Effector memory CD8-positive, alpha-beta T cell (primary cell): ENCODE measurements at regions not wholly inside any gene's neighbourhood (a gene's known extent, or its start where the extent isn't known, plus 50 kb on each side); places are given as distances from the start of the nearest gene placed in this dataset.

Experiments used
- ATAC-seq: fragments of 150-1000 bp; cut with Tn5 transposase; replicated peaks from 2 replicates; pipeline ENCODE4 v1.10.0; 2021; ENCODE audit warnings: mild to moderate bottlenecking, moderate library complexity
- DNase-seq, 3 experiments: peaks; one replicate each; pipeline ENCODE4 v3.0.0; 2021
- H3K27ac Mint-ChIP-seq, 2 donors: one replicate each; pipeline ENCODE4 v1.8.0; 2022; ENCODE audit warnings: mild to moderate bottlenecking in 2 of 2, mixed read lengths in 2 of 2, moderate library complexity in 2 of 2
- H3K27me3 Mint-ChIP-seq, 2 donors: one replicate each; pipeline ENCODE4 v1.8.0; 2022; ENCODE audit warnings: mixed read lengths in 2 of 2
- H3K36me3 Mint-ChIP-seq: one replicate; pipeline ENCODE4 v1.8.0; 2022; ENCODE audit warnings: mild to moderate bottlenecking, moderate library complexity, mixed read lengths; ENCODE audit not compliant: insufficient read depth
- H3K4me1 Mint-ChIP-seq, 2 donors: one replicate each; pipeline ENCODE4 v1.8.0; 2022; ENCODE audit warnings: low read depth in 2 of 2, mixed read lengths in 2 of 2
- H3K4me3 Mint-ChIP-seq, 2 donors: one replicate each; pipeline ENCODE4 v1.8.0; 2022; ENCODE audit warnings: mild to moderate bottlenecking in 2 of 2, mixed read lengths in 2 of 2, moderate library complexity in 2 of 2
- H3K9me3 Mint-ChIP-seq, 2 donors: one replicate each; pipeline ENCODE4 v1.8.0; 2022; ENCODE audit warnings: mixed read lengths in 2 of 2

- Mint-ChIP-seq H3K27me3 (peaks cover 8 to 13% of the 10 kb centered on the region in 2 donors), H3K9me3 (no peaks in the 10 kb centered on the region), H3K4me1 (peaks cover 31 to 45% of the 10 kb centered on the region in 2 donors), H3K27ac (peak overlapping the region; percentile 61 to 93), H3K36me3 (peaks cover 18% of the 10 kb centered on the region), H3K4me3 (peak overlapping the region; percentile 4 to 71)
- DNase-seq (no peak), ATAC-seq (no peak)
Observed at GRCh38 chr6:157760589-157761330, 62.3 kb upstream of the SNX9 start.

GRCh38 chr6:157761331-157761921 lies 61.6 kb upstream of the SNX9 start:
- H3K36me3 Mint-ChIP-seq = peaks cover 18% of the 10 kb centered on the region
- peak overlapping the region; percentile 4 to 71 for H3K4me3 Mint-ChIP-seq
- peak overlapping the region; percentile 61 to 93 for H3K27ac Mint-ChIP-seq
- no peaks in the 10 kb centered on the region for H3K9me3 Mint-ChIP-seq
- peaks cover 31 to 45% of the 10 kb centered on the region in 2 donors for H3K4me1 Mint-ChIP-seq
- H3K27me3 Mint-ChIP-seq = peaks cover 2 to 9% of the 10 kb centered on the region in 2 donors
- DNase-seq (peak; percentile 21 to 39 (median 38)), ATAC-seq (peak; percentile 65)

DNA sequence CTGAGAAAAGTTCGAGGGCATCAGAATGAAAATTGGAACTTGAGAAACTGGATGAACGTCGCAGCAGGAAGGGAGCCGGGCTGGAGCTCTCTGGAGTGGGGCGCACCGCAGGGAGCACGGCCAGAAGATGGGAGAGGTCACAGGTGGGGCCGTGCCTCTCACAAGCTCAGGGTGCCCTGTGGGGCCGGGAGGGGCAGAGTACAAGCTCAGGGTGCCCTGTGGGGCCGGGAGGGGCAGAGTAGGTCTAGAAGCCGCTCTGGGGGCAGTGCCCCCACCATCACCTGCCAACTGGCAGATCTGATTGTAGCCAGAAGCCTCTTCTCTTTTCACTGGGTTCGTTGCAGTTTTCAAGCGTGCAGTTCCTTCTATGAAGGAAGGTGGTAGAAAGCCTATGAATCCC lies 61.1 kb upstream of the SNX9 start:
- Mint-ChIP-seq H3K9me3 (no peaks in the 10 kb centered on the region), H3K4me3 (peak overlapping the region; percentile 4 to 71), H3K27me3 (peaks cover 0 to 6% of the 10 kb centered on the region in 2 donors), H3K27ac (peak overlapping the region; percentile 61 to 93), H3K36me3 (peaks cover 18% of the 10 kb centered on the region), H3K4me1 (peaks cover 31 to 45% of the 10 kb centered on the region in 2 donors)
- no peak for DNase-seq
- no peak for ATAC-seq

- H3K27ac Mint-ChIP-seq = peak overlapping the region; percentile 8 to 61
- no peak for DNase-seq
- H3K4me3 Mint-ChIP-seq = no peak overlapping the region
- no peak for ATAC-seq
- peaks cover 18% of the 10 kb centered on the region for H3K36me3 Mint-ChIP-seq
- H3K27me3 Mint-ChIP-seq = peaks cover 0 to 6% of the 10 kb centered on the region in 2 donors
- H3K4me1 Mint-ChIP-seq = peaks cover 31 to 43% of the 10 kb centered on the region in 2 donors
- no peaks in the 10 kb centered on the region for H3K9me3 Mint-ChIP-seq
Observed at GRCh38 chr6:157762636-157763035, 60.4 kb upstream of the SNX9 start.

GRCh38 chr6:157763129-157763903 lies 59.7 kb upstream of the SNX9 start:
- ATAC-seq (no peak), DNase-seq (no peak)
- Mint-ChIP-seq H3K4me3 (peak overlapping the region in 1 of 2 donors; percentile 87), H3K4me1 (peaks cover 31 to 42% of the 10 kb centered on the region in 2 donors), H3K27me3 (peaks cover 0 to 5% of the 10 kb centered on the region in 2 donors), H3K9me3 (no peaks in the 10 kb centered on the region), H3K27ac (peak overlapping the region; percentile 92 to 94), H3K36me3 (peaks cover 18% of the 10 kb centered on the region)

DNA sequence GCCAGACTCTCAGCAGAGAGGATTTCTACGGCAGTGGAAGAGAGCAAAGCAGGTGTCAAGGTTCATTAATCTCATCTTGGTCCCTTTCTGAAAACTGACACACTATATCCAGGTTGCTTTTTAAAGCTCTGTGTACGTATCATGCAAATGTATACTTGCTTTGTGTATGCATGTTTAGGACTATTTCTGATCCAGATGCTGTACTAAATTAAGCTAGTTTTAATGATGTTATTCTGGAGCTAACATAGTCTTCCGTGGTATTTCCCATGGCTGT lies 59.2 kb upstream of the SNX9 start:
- Mint-ChIP-seq H3K27ac (peak overlapping the region; percentile 92 to 94), H3K9me3 (no peaks in the 10 kb centered on the region), H3K27me3 (no peaks in the 10 kb centered on the region), H3K4me1 (peaks cover 31 to 41% of the 10 kb centered on the region in 2 donors), H3K4me3 (peak overlapping the region; percentile 81 to 87), H3K36me3 (peaks cover 18% of the 10 kb centered on the region)
- no peak for ATAC-seq
- DNase-seq = no peak

DNA sequence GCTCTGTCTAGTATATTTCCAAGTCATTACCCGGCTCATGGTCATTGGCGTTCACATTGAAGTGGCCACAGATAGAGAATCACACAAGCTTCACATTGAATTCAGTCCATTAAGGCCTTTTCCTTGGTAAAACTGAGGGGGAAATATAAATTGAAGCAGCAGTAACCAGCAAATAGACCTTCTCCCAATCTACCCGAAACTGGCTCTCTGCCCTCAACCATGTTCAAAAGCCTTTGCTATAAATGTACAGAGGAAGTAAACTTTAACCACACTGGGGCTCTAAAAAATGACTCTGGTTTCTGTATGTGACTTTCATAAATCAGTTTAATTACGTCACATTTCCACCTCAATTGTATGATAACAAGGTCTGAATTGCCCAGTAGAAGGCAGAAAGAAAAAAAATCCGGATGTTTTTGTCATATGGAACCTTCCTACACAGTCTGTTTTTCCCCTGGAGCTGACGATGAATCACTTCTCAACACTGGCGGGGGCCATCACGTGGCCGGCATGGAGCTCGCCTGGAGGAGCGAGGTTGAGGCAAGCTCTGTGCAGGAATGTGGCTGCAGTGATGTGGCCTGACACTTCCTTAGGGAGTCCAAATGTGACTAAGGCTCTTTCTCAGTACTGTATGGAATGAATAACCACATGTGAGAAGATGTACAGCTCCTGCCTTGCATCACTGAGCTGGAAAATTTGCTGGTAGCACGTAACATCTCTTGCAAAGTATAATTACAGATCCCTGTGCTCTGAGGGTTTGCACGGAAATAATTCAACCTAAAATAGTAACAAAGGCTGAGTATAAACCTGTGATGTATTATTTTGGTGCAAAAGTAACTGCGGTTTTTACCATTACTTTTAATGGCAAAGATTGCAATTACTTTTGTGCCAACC lies 58.6 kb upstream of the SNX9 start:
- Mint-ChIP-seq H3K27ac (peak overlapping the region; percentile 92 to 94), H3K27me3 (peaks cover 4 to 5% of the 10 kb centered on the region in 2 donors), H3K9me3 (no peaks in the 10 kb centered on the region), H3K4me3 (peak overlapping the region; percentile 81 to 87), H3K4me1 (peaks cover 31 to 41% of the 10 kb centered on the region in 2 donors), H3K36me3 (peaks cover 18% of the 10 kb centered on the region)
- DNase-seq (peak; percentile 53 to 60 (median 58)), ATAC-seq (peak; percentile 73)

DNA sequence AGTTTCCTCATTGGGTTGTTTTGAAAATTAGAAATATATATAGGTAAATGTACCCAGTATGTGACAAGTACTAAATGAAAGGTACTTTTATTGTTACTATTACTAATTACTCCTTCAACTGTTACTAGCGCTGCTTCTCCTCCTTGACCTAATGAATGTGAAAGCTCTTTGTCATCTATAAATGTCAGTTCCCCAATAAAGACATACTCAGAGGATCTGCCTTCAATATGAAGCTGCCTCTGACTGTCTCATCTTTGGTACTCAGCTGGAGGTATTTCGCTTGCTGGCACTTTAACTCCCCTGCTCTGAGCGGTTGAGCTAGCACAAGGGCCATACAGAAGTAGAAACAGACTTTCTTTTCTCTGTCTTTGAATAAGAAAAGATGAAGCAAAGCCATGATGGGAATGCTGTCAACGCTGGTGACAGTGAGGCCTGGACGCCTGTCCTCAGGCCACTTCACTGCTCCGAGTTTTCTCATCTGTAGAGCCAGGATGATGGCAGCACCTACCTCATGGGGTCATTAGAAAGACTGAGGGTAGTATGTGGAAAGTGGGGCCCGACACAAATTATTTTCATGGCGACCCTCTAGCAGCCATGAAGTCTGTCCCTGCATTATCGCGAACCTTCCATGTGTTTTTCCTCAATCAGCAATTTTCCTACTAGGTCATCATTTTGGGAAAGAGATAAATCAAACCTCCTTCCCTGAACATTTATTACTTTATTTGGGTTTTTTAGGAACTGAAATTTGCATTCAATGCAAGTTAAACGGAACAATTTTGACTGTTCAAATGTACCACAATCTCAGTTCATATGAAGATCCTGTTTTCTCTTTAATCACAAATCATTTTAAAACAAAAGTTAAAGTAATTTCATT lies 55.9 kb upstream of the SNX9 start:
- no peak for ATAC-seq
- H3K9me3 Mint-ChIP-seq = no peaks in the 10 kb centered on the region
- DNase-seq = no peak
- H3K4me1 Mint-ChIP-seq = peaks cover 18 to 24% of the 10 kb centered on the region in 2 donors
- H3K4me3 Mint-ChIP-seq = no peak overlapping the region
- H3K36me3 Mint-ChIP-seq = peaks cover 11% of the 10 kb centered on the region
- peaks cover 16 to 21% of the 10 kb centered on the region in 2 donors for H3K27me3 Mint-ChIP-seq
- H3K27ac Mint-ChIP-seq = peak overlapping the region in 1 of 2 donors; percentile 55

DNA sequence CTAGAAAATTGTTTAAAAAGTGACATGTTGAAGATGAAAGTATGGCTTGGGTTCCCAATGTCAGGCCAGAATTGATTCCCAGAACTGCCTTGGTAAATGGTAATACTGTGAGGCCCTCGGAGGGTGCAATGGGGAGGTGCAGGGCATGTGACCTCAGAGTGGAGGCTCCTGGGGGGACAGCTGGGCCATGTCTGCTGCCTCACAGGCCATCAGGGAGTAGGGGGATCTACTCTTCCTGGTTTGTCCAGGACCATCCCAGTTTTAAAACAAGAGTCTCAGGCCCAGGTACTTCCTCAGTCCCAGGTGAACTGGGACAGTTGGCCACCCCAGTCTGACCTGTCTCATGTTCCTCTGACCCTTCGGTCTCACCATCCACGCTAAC lies 55.3 kb upstream of the SNX9 start:
- ATAC-seq (no peak), DNase-seq (no peak)
- Mint-ChIP-seq H3K4me1 (peaks cover 18 to 20% of the 10 kb centered on the region in 2 donors), H3K27ac (peak overlapping the region in 1 of 2 donors; percentile 55), H3K4me3 (no peak overlapping the region), H3K9me3 (no peaks in the 10 kb centered on the region), H3K36me3 (peaks cover 11% of the 10 kb centered on the region), H3K27me3 (peaks cover 22 to 27% of the 10 kb centered on the region in 2 donors)

DNA sequence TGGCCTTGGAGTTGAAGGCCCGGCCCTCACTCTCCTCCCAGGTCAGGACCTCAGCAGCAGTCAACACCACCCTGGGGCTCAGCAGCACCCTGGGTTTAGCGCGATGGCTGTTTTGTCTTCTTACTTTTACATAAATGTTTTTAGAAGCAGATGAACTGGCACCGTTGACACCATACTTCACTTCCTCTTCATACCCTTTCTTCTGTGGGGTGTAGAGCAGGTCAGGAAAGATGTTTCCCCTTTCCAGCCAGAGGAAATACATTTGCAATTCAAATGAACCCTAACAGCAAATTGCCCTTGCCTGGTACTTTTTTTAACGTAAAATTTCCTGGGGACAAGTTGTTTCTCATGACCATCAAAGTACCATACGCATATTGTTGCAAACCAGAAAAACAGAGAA lies 54.7 kb upstream of the SNX9 start:
- H3K36me3 Mint-ChIP-seq = peaks cover 11% of the 10 kb centered on the region
- H3K27ac Mint-ChIP-seq = peak overlapping the region in 1 of 2 donors; percentile 55
- H3K4me1 Mint-ChIP-seq = peaks cover 16 to 17% of the 10 kb centered on the region in 2 donors
- DNase-seq (no peak), ATAC-seq (no peak)
- H3K4me3 Mint-ChIP-seq = no peak overlapping the region
- peaks cover 26 to 32% of the 10 kb centered on the region in 2 donors for H3K27me3 Mint-ChIP-seq
- H3K9me3 Mint-ChIP-seq = no peaks in the 10 kb centered on the region

- ATAC-seq = no peak
Observed at GRCh38 chr6:157768863-157769551, 54.0 kb upstream of the SNX9 start.

More at GRCh38 chr6:157768863-157769551, 54.0 kb upstream of the SNX9 start:
- Mint-ChIP-seq H3K27me3 (peaks cover 33 to 39% of the 10 kb centered on the region in 2 donors), H3K4me3 (no peak overlapping the region), H3K27ac (no peak overlapping the region), H3K36me3 (peaks cover 11% of the 10 kb centered on the region), H3K9me3 (no peaks in the 10 kb centered on the region), H3K4me1 (peaks cover 16 to 19% of the 10 kb centered on the region in 2 donors)
- no peak for DNase-seq
